ENCODE measurements at regions not wholly inside any gene's neighbourhood (a gene's known extent, or its start where the extent isn't known, plus 50 kb on each side); places are given as distances from the start of the nearest gene placed in this dataset.
A peak's percentile ranks its signal among the peaks of the same experiment; 100 is the strongest.

DNA sequence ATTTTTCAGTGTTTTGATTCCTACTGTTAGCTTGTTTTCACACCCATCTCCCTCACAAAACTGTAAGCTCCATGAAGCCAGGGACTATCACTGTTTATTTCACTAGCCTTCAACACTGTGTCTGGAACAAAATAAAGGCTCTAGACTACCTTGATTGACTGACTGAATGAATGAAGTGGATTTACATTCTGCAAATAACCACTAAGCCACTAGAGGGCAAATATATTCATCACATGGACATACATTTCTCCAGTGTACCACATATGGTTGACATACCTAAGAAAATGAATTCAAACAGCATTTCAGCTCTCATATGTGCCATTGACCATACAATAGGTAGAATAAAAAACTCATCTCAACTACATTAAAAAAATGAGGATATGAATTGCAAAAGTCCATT, 185.9 kb downstream of the RAB11FIP2 start:
- Histone ChIP-seq H3K27ac (ENCODE audit: extremely low read depth, low read depth, low read length) (no peak overlapping the region), H3K9me3 (ENCODE audit: control insufficient read depth, insufficient read depth, low read depth, low read length) (no peaks in the 10 kb centered on the region), H3K36me3 (ENCODE audit: control insufficient read depth in 2 of 2, insufficient read depth in 1 of 2, low read length in 2 of 2) (no peaks in the 10 kb centered on the region), H3K4me3 (ENCODE audit: low read depth, low read length) (no peak overlapping the region), H3K4me1 (ENCODE audit: control insufficient read depth, insufficient read depth, low read length) (no peaks in the 10 kb centered on the region; the same call in 1 of the 2 replicates)
- POLR2A ChIA-PET: no interaction called here
- CTCF ChIA-PET: interaction anchor here (0.6 to 1.3 kb wide), 7 partner anchors 9 to 425 kb away, joined by 3 to 6 read pairs (median 3); no protein-coding TSS in a partner anchor
- TF ChIP-seq GLIS1 (tag by site-specific recombination; IDR thresholded peaks at IDR 0.05): no peak
- TF ChIP-seq ZNF24 (tag by site-specific recombination; IDR thresholded peaks at IDR 0.05): peak; percentile 66; the same call in 1 of the 2 replicates
- TF ChIP-seq ZNF549 (tag by site-specific recombination; IDR thresholded peaks at IDR 0.05): no peak
- TF ChIP-seq ZNF654 (tag by site-specific recombination; IDR thresholded peaks at IDR 0.05; ENCODE audit: low read depth): 0 out of 2 replicates have a peak, but pooled peaks have one; percentile 6

DNA sequence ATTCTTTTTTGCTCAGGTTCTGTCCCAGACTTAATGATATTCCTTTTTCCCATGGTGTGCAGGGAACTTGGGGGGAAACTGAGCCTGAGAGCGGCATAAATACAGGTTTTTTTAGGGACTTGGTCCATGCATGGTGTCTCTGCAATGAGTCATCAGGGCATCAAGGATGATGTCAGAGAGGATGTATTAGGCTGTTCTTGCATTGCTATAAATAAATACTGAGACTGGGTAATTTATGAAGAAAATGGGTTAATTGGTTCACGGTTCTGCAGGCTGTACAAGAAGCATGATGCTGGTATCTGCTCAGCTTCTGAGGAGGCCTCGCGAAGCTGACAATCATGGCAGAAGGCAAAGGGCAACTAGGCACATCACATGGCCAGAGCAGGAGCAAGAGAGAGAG, 185.4 kb downstream of the RAB11FIP2 start:
- no peak overlapping the region for H3K4me3 ChIP-seq (ENCODE audit: low read depth, low read length)
- CTCF ChIA-PET: interaction anchor here (0.9 to 1.2 kb wide), 3 partner anchors 11 to 245 kb away, joined by 4 to 6 read pairs (median 4); no protein-coding TSS in a partner anchor
- TF ChIP-seq, protein P1, sequence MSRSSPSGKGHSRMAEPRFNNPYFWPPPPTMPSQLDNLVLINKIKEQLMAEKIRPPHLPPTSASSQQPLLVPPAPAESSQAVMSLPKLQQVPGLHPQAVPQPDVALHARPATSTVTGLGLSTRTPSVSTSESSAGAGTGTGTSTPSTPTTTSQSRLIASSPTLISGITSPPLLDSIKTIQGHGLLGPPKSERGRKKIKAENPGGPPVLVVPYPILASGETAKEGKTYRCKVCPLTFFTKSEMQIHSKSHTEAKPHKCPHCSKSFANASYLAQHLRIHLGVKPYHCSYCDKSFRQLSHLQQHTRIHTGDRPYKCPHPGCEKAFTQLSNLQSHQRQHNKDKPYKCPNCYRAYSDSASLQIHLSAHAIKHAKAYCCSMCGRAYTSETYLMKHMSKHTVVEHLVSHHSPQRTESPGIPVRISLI (tag by site-specific recombination; IDR thresholded peaks at IDR 0.05): 0 out of 2 replicates have a peak, but pooled peaks have one; percentile 16
- TF ChIP-seq ZIC2 (tag by site-specific recombination; IDR thresholded peaks at IDR 0.05) (no peak), GLIS2 (tag by site-specific recombination; IDR thresholded peaks at IDR 0.05) (no peak), SP2 (tag by site-specific recombination; IDR thresholded peaks at IDR 0.05) (no peak), IKZF3 (tag by site-specific recombination; IDR thresholded peaks at IDR 0.05) (no peak), ZNF140 (tag by site-specific recombination; IDR thresholded peaks at IDR 0.05) (no peak), ZNF654 (tag by site-specific recombination; IDR thresholded peaks at IDR 0.05; ENCODE audit: low read depth) (no peak), WT1 (tag by site-specific recombination; IDR thresholded peaks at IDR 0.05) (no peak), ZNF10 (tag by site-specific recombination; IDR thresholded peaks at IDR 0.05) (no peak), ZNF660 (tag by site-specific recombination; IDR thresholded peaks at IDR 0.05) (0 out of 2 replicates have a peak, but pooled peaks have one; percentile 18), ZBTB21 (tag by site-specific recombination; IDR thresholded peaks at IDR 0.05) (peak; percentile 38; the same call in 1 of the 2 replicates), SCRT1 (tag by site-specific recombination; IDR thresholded peaks at IDR 0.05; ENCODE audit: borderline replicate concordance) (no peak), ZNF621 (tag by site-specific recombination; IDR thresholded peaks at IDR 0.05) (no peak), ZNF596 (tag by site-specific recombination; IDR thresholded peaks at IDR 0.05) (no peak), ZNF677 (tag by site-specific recombination; IDR thresholded peaks at IDR 0.05) (no peak), SALL2 (tag by site-specific recombination; IDR thresholded peaks at IDR 0.05; ENCODE audit: borderline replicate concordance) (no peak), KLF1 (tag by site-specific recombination; IDR thresholded peaks at IDR 0.05) (no peak), TRIM28 (IDR thresholded peaks at IDR 0.05; ENCODE audit: borderline replicate concordance, low read length) (no peak), ZNF248 (tag by site-specific recombination; IDR thresholded peaks at IDR 0.05) (no peak), MYNN (tag by site-specific recombination; IDR thresholded peaks at IDR 0.05; ENCODE audit: borderline replicate concordance) (no peak), TCF7L2 (IDR thresholded peaks at IDR 0.05; ENCODE audit: borderline replicate concordance, low read depth, low read length) (no peak), ZFP69B (tag by site-specific recombination; IDR thresholded peaks at IDR 0.05) (no peak), ZNF629 (tag by site-specific recombination; IDR thresholded peaks at IDR 0.05) (peak; percentile 32; the same call in 1 of the 2 replicates), ZNF223 (tag by site-specific recombination; IDR thresholded peaks at IDR 0.05) (no peak), ZFP3 (tag by site-specific recombination; IDR thresholded peaks at IDR 0.05; ENCODE audit: low read depth) (no peak), ZNF266 (tag by site-specific recombination; IDR thresholded peaks at IDR 0.05; ENCODE audit: low read depth) (no peak), ZNF404 (tag by site-specific recombination; IDR thresholded peaks at IDR 0.05) (no peak)
- TF ChIP-seq, protein P2, sequence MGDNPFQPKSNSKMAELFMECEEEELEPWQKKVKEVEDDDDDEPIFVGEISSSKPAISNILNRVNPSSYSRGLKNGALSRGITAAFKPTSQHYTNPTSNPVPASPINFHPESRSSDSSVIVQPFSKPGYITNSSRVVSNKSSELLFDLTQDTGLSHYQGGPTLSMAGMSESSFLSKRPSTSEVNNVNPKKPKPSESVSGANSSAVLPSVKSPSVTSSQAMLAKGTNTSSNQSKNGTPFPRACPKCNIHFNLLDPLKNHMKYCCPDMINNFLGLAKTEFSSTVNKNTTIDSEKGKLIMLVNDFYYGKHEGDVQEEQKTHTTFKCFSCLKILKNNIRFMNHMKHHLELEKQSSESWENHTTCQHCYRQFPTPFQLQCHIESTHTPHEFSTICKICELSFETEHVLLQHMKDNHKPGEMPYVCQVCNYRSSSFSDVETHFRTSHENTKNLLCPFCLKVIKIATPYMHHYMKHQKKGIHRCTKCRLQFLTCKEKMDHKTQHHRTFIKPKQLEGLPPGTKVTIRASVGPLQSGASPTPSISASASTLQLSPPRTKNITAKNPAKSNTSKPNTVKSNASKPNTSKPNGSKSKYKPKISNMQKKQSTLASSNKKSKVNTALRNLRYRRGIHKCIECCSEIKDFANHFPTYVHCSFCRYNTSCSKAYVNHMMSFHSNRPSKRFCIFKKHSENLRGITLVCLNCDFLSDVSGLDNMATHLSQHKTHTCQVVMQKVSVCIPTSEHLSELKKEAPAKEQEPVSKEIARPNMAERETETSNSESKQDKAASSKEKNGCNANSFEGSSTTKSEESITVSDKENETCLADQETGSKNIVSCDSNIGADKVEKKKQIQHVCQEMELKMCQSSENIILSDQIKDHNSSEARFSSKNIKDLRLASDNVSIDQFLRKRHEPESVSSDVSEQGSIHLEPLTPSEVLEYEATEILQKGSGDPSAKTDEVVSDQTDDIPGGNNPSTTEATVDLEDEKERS (tag by site-specific recombination; IDR thresholded peaks at IDR 0.05): no peak
- TF ChIP-seq, protein P3, sequence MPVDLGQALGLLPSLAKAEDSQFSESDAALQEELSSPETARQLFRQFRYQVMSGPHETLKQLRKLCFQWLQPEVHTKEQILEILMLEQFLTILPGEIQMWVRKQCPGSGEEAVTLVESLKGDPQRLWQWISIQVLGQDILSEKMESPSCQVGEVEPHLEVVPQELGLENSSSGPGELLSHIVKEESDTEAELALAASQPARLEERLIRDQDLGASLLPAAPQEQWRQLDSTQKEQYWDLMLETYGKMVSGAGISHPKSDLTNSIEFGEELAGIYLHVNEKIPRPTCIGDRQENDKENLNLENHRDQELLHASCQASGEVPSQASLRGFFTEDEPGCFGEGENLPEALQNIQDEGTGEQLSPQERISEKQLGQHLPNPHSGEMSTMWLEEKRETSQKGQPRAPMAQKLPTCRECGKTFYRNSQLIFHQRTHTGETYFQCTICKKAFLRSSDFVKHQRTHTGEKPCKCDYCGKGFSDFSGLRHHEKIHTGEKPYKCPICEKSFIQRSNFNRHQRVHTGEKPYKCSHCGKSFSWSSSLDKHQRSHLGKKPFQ (tag by site-specific recombination; IDR thresholded peaks at IDR 0.05): no peak

More for the DNA sequence above, 185.4 kb downstream of the RAB11FIP2 start:
- no peaks in the 10 kb centered on the region for H3K9me3 ChIP-seq (ENCODE audit: control insufficient read depth, insufficient read depth, low read depth, low read length)
- H3K4me1 ChIP-seq (ENCODE audit: control insufficient read depth, insufficient read depth, low read length): no peaks in the 10 kb centered on the region; the same call in 1 of the 2 replicates
- POLR2A ChIA-PET: no interaction called here
- no peaks in the 10 kb centered on the region for H3K36me3 ChIP-seq (ENCODE audit: control insufficient read depth in 2 of 2, insufficient read depth in 1 of 2, low read length in 2 of 2)
- no peak overlapping the region for H3K27ac ChIP-seq (ENCODE audit: extremely low read depth, low read depth, low read length)
